ENCODE measurements at regions not wholly inside any gene's neighbourhood (a gene's known extent, or its start where the extent isn't known, plus 50 kb on each side); places are given as distances from the start of the nearest gene placed in this dataset.

- H3K27ac ChIP-seq, result no peak overlapping the region
- no peaks in the 10 kb centered on the region for H3K27me3 ChIP-seq
- no peak for TF ChIP-seq POLR2AphosphoS5 (IDR thresholded peaks at IDR 0.05)
- TF ChIP-seq EP300 (IDR thresholded peaks at IDR 0.05), result no peak
- no peak for TF ChIP-seq POLR2A (IDR thresholded peaks at IDR 0.05)
- TF ChIP-seq CTCF (IDR thresholded peaks at IDR 0.05), result no peak
- H3K36me3 ChIP-seq, result no peaks in the 10 kb centered on the region
- no peak overlapping the region for H3K4me3 ChIP-seq
- no peaks in the 10 kb centered on the region for H3K4me1 ChIP-seq
- no peak for DNase-seq
- no peaks in the 10 kb centered on the region for H3K9me3 ChIP-seq
- no peak for ATAC-seq (ENCODE audit: low FRiP score in 2 of 2)
Measured at GRCh38 chr4:126530996-126531585, 1101.7 kb upstream of the INTU start.

- Histone ChIP-seq H3K27me3 (no peaks in the 10 kb centered on the region), H3K9me3 (no peaks in the 10 kb centered on the region), H3K4me1 (no peaks in the 10 kb centered on the region), H3K36me3 (no peaks in the 10 kb centered on the region), H3K4me3 (no peak overlapping the region), H3K27ac (no peak overlapping the region)
- TF ChIP-seq EP300 (IDR thresholded peaks at IDR 0.05) (no peak), POLR2A (IDR thresholded peaks at IDR 0.05) (no peak), POLR2AphosphoS5 (IDR thresholded peaks at IDR 0.05) (no peak), CTCF (IDR thresholded peaks at IDR 0.05) (no peak)
- ATAC-seq (ENCODE audit: low FRiP score in 2 of 2) (no peak), DNase-seq (no peak)
- WGBS, 2 donors, result 96 to 100% methylated on average over 1 of the region's 1 CpG
Measured at GRCh38 chr4:126532527-126532926, 1100.2 kb upstream of the INTU start.

- H3K9me3 ChIP-seq, result no peaks in the 10 kb centered on the region
Measured at GRCh38 chr4:126533146-126533805, 1099.5 kb upstream of the INTU start.

GRCh38 chr4:126539771-126540170 is 1093.0 kb upstream of the INTU start:
- DNase-seq (no peak), ATAC-seq (ENCODE audit: low FRiP score in 2 of 2) (no peak)
- TF ChIP-seq POLR2A (IDR thresholded peaks at IDR 0.05) (no peak), POLR2AphosphoS5 (IDR thresholded peaks at IDR 0.05) (no peak), EP300 (IDR thresholded peaks at IDR 0.05) (no peak), CTCF (IDR thresholded peaks at IDR 0.05) (no peak)
- no peaks in the 10 kb centered on the region for H3K36me3 ChIP-seq
- H3K4me1 ChIP-seq, result no peaks in the 10 kb centered on the region
- 77 to 80% methylated on average over 3 of the region's 3 CpGs for WGBS, 2 donors
- no peak overlapping the region for H3K4me3 ChIP-seq
- no peaks in the 10 kb centered on the region for H3K9me3 ChIP-seq
- no peaks in the 10 kb centered on the region for H3K27me3 ChIP-seq
- no peak overlapping the region for H3K27ac ChIP-seq

More at GRCh38 chr4:126533146-126533805, 1099.5 kb upstream of the INTU start:
- TF ChIP-seq POLR2AphosphoS5 (IDR thresholded peaks at IDR 0.05) (no peak), POLR2A (IDR thresholded peaks at IDR 0.05) (no peak), EP300 (IDR thresholded peaks at IDR 0.05) (no peak), CTCF (IDR thresholded peaks at IDR 0.05) (no peak)
- Histone ChIP-seq H3K27me3 (no peaks in the 10 kb centered on the region), H3K4me1 (no peaks in the 10 kb centered on the region), H3K4me3 (no peak overlapping the region), H3K36me3 (no peaks in the 10 kb centered on the region), H3K27ac (no peak overlapping the region)
- 51 to 54% methylated on average over 5 of the region's 5 CpGs for WGBS, 2 donors
- DNase-seq (no peak), ATAC-seq (ENCODE audit: low FRiP score in 2 of 2) (no peak)

GRCh38 chr4:126541820-126542219 is 1090.9 kb upstream of the INTU start:
- WGBS, 2 donors, result 65 to 67% methylated on average over 2 of the region's 2 CpGs
- ATAC-seq (ENCODE audit: low FRiP score in 2 of 2), result no peak
- TF ChIP-seq POLR2AphosphoS5 (IDR thresholded peaks at IDR 0.05) (no peak), CTCF (IDR thresholded peaks at IDR 0.05) (no peak), POLR2A (IDR thresholded peaks at IDR 0.05) (no peak), EP300 (IDR thresholded peaks at IDR 0.05) (no peak)
- Histone ChIP-seq H3K27ac (no peak overlapping the region), H3K4me3 (no peak overlapping the region), H3K9me3 (no peaks in the 10 kb centered on the region), H3K36me3 (no peaks in the 10 kb centered on the region), H3K27me3 (no peaks in the 10 kb centered on the region), H3K4me1 (no peaks in the 10 kb centered on the region)
- no peak for DNase-seq
